Testis (tissue), 2 donors: ENCODE measurements at regions not wholly inside any gene's neighbourhood (a gene's known extent, or its start where the extent isn't known, plus 50 kb on each side); places are given as distances from the start of the nearest gene placed in this dataset.

ENCODE experiments used
- POLR2A ChIP-seq: fragments of 450-650 bp; IDR thresholded peaks from one replicate; pipeline ENCODE4 v1.6.1; 2017; ENCODE audit warnings: antibody characterized with exemption, mild to moderate bottlenecking, moderate library complexity
- TF ChIP-seq, protein P1 (sequence below), 3 experiments: fragments of 450-650 bp in 2 of 3; fragments of 200-600 bp in 1 of 3; sonication (generic) in 1 of 3; IDR thresholded peaks; one replicate each; pipeline ENCODE4 v1.5.1; 2016 to 2019; ENCODE audit warnings: antibody characterized with exemption in 3 of 3, mild to moderate bottlenecking in 2 of 3, moderate library complexity in 1 of 3

DNA sequence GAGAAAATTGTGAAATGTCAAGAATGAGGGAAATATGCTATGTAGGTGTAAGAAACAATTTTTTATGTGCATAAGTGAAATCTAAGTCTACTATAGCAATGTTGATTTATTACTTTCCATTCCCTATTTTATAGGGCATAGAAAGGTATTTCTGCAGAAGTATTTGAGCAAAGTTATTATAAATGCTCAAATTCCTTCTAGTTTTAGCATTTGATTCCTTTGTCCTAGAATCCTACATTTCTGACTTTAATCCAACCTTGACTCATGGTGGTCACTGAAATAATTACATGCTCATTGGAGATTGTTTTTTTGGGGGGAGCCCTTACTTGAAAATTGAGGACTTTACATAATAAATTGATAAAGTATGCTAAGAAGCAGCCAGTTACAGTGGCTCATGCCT lies 716.6 kb upstream of the LUZP2 start:
- TF ChIP-seq, protein P1, sequence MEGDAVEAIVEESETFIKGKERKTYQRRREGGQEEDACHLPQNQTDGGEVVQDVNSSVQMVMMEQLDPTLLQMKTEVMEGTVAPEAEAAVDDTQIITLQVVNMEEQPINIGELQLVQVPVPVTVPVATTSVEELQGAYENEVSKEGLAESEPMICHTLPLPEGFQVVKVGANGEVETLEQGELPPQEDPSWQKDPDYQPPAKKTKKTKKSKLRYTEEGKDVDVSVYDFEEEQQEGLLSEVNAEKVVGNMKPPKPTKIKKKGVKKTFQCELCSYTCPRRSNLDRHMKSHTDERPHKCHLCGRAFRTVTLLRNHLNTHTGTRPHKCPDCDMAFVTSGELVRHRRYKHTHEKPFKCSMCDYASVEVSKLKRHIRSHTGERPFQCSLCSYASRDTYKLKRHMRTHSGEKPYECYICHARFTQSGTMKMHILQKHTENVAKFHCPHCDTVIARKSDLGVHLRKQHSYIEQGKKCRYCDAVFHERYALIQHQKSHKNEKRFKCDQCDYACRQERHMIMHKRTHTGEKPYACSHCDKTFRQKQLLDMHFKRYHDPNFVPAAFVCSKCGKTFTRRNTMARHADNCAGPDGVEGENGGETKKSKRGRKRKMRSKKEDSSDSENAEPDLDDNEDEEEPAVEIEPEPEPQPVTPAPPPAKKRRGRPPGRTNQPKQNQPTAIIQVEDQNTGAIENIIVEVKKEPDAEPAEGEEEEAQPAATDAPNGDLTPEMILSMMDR (IDR thresholded peaks at IDR 0.05) = no peak
- no peak for TF ChIP-seq POLR2A
